Muscle layer of colon (tissue), 2 donors: ENCODE measurements at regions not wholly inside any gene's neighbourhood (a gene's known extent, or its start where the extent isn't known, plus 50 kb on each side); places are given as distances from the start of the nearest gene placed in this dataset.
"Not testable (repeated sequence)": the region's sequence is repeated elsewhere in the genome, so short reads cannot be mapped to it uniquely, and the experiment has no call there.

Experiments used
- H3K27ac ChIP-seq: one replicate; pipeline ENCODE4 v1.7.0; 2013; ENCODE audit warnings: low read depth, mild to moderate bottlenecking, low read length, moderate library complexity
- H3K27me3 ChIP-seq, 2 donors: one replicate each; pipeline ENCODE4 v1.7.0; 2013; ENCODE audit warnings: low read length in 2 of 2, mild to moderate bottlenecking in 2 of 2; ENCODE audit not compliant: insufficient read depth in 2 of 2, control insufficient read depth in 1 of 2
- H3K36me3 ChIP-seq: one replicate; pipeline ENCODE4 v1.7.0; 2013; ENCODE audit warnings: mild to moderate bottlenecking, low read length; ENCODE audit not compliant: insufficient read depth
- H3K4me1 ChIP-seq: one replicate; pipeline ENCODE4 v1.7.0; 2013; ENCODE audit warnings: mild to moderate bottlenecking, low read length; ENCODE audit not compliant: insufficient read depth
- H3K4me3 ChIP-seq, 2 donors: one replicate each; pipeline ENCODE4 v1.7.0; 2013; ENCODE audit warnings: low read length in 2 of 2, low read depth in 1 of 2, mild to moderate bottlenecking in 1 of 2, moderate library complexity in 1 of 2
- H3K9ac ChIP-seq: one replicate; pipeline ENCODE4 v1.7.0; 2013; ENCODE audit warnings: low read length
- H3K9me3 ChIP-seq: one replicate; pipeline ENCODE4 v1.7.0; 2013; ENCODE audit warnings: mild to moderate bottlenecking, low read length
- donor health status: abdominal sarcoma.
- donor health status: Adenocarcinoma of cecum.

DNA sequence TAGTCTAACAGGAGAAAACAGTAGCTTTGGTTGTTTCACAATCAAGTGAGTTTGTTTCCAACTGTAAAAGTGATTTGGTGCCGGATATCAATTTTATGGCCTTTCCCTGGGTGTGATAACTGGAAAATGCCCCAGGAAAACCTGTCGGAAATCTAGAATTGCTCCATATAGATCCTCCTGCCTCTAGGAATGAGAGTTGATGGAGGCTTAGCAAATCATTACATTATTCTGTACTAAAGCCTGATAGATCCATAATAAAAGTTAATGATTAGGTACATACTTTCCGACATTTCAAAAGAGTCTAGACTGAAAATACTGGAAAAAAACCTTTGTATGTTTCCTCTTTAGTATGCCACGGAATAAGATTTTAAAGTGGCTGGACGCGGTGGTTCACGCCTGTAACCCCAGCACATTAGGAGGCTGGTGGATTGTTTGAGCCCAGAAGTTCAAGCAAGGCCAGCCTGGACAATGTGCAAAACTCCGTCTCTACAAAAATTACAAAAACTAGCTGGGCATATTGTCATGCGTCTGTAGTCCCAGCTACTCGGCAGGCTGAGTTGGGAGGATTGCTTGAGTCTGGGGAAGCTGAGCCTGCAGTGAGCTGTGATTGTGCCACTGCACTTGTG, 70.0 kb upstream of the SLC45A1 start:
- no peak overlapping the region for H3K9ac ChIP-seq
- peaks cover 9% of the 10 kb centered on the region for H3K4me1 ChIP-seq
- H3K27ac ChIP-seq, result no peak overlapping the region
- H3K36me3 ChIP-seq, result no peaks in the 10 kb centered on the region
- no peak overlapping the region for H3K4me3 ChIP-seq
- H3K9me3 ChIP-seq, result no peaks in the 10 kb centered on the region
- no peaks in the 10 kb centered on the region for H3K27me3 ChIP-seq

DNA sequence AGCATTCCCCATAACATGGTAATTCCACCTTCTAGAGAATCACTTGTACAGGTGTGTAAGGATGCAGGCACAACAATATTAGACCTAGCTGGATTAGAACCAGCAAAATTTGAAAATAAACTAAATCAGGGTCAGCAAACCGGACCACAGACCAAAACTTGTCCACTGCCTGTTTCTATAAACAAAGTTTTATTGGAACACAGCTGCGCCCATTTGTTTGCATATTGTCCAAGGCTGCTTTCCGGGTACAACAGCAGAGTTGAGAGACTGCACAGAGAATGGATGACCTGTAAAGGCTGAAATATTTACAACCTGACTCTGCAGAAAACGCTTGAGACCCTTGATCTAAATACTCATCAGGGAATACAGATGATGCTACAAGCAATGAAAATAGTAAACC, 73.6 kb upstream of the SLC45A1 start:
- no peak overlapping the region for H3K9ac ChIP-seq
- no peak overlapping the region for H3K4me3 ChIP-seq
- no peak overlapping the region for H3K27ac ChIP-seq
- peaks cover 2% of the 10 kb centered on the region for H3K4me1 ChIP-seq
- H3K9me3 ChIP-seq, result no peaks in the 10 kb centered on the region
- no peaks in the 10 kb centered on the region for H3K27me3 ChIP-seq
- H3K36me3 ChIP-seq, result no peaks in the 10 kb centered on the region

DNA sequence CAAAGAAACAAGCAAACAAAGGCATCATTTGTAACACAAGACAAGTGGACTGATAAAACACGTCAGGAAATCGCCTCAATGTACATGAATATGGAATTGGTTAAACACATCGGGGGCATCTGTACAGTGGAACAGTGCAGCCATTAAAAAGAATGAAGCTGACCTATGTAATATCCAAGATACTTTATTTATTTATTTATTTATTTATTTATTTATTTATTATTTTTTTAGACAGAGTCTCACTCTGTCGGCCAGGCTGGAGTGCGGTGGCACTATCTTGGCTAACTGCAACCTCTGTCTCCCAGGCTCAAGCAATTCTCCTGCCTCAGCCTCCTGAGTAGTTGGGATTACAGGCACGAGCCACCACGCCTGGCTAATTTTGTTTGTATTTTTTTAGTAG, 75.4 kb upstream of the SLC45A1 start:
- no peak overlapping the region for H3K4me3 ChIP-seq
- H3K27ac ChIP-seq, result no peak overlapping the region
- H3K9me3 ChIP-seq, result no peaks in the 10 kb centered on the region
- H3K36me3 ChIP-seq, result no peaks in the 10 kb centered on the region
- H3K4me1 ChIP-seq, result peaks cover 13% of the 10 kb centered on the region
- no peaks in the 10 kb centered on the region for H3K27me3 ChIP-seq
- H3K9ac ChIP-seq, result no peak overlapping the region

DNA sequence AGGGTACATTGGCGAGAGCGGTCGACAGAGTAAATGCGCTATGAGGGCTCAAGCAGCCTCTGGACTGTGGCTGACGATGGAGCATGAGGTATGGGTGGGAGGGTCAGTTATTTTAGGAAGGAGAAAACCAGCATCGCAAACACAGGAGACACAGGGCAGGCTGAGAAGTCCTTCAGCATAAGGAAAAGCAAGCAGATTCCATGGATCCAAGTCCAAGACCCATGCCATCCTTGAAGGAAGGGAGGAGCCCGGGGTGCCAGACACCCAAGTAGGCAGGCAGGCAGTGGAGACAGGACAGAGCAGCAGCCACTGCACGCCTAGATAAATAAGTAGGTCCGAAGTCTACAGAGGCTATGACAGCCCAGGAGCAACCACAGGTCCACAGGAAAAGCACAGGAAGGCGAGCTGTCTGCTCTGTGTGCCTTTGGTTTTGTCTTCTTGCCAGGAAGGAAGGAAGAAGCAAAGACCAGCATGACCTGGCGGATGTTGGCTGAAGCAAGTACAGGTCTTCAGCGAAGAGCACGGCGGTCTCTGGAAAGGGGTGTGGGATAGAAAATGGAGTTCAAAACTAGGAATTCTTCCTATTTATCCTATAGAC, 76.4 kb upstream of the SLC45A1 start:
- no peak overlapping the region for H3K4me3 ChIP-seq
- H3K27ac ChIP-seq, result no peak overlapping the region
- no peak overlapping the region for H3K9ac ChIP-seq
- H3K36me3 ChIP-seq, result no peaks in the 10 kb centered on the region
- H3K9me3 ChIP-seq, result no peaks in the 10 kb centered on the region
- peaks cover 13% of the 10 kb centered on the region for H3K4me1 ChIP-seq
- H3K27me3 ChIP-seq, result no peaks in the 10 kb centered on the region

DNA sequence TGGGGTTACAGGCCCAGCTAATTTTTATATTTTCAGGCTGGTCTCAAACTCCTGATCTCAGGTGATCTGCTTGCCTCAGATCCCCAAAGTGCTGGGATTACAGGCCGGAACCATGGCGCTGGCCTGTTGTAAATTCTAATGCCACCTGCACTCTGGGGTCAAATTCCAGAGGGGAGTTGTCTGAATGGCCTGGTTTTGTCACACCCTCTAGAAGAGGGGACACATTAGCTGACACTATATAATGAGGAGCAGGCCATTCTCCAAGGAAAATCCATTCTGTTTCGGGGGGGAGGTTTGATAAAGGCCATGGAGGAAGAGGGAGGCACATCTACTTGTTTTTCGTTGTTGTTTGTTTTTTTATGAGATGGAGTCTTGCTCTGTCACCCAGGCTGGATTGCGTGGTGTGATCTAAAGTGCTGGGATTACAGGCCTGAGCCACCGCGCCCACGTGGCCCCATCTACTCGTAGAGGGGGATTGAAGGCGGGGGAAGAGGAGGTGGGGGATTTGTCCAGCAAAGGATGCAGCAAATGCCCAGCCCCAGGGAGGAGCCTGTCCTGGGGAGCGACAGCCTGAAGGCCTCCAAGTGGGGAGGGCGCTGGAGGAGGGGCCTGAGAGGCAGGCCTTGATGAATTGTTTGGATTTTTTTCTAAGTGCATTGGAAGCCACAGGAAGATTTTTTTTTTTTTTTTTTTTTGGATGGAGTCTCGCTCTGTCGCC, 78.4 kb upstream of the SLC45A1 start:
- no peak overlapping the region for H3K27ac ChIP-seq
- no peak overlapping the region for H3K9ac ChIP-seq
- no peaks in the 10 kb centered on the region for H3K27me3 ChIP-seq
- H3K36me3 ChIP-seq, result no peaks in the 10 kb centered on the region
- peaks cover 13% of the 10 kb centered on the region for H3K4me1 ChIP-seq
- no peaks in the 10 kb centered on the region for H3K9me3 ChIP-seq
- H3K4me3 ChIP-seq, result no peak overlapping the region

DNA sequence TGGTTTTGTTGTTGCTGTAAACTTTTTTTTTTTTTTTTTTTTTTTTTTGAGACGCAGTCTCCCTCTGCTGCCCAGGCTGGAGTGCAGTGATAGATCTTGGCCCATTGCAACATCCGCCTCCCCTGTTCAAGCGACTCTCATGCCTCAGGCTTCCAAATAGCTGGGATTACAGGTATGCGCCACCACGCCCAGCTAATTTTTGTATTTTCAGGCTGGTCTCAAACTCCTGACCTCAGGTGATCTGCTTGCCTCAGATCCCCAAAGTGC, 78.9 kb upstream of the SLC45A1 start:
- no peaks in the 10 kb centered on the region for H3K27me3 ChIP-seq
- no peak overlapping the region for H3K4me3 ChIP-seq
- H3K4me1 ChIP-seq, result peaks cover 13% of the 10 kb centered on the region
- H3K27ac ChIP-seq, result no peak overlapping the region
- H3K9me3 ChIP-seq, result no peaks in the 10 kb centered on the region
- H3K9ac ChIP-seq, result no peak overlapping the region
- H3K36me3 ChIP-seq, result no peaks in the 10 kb centered on the region

DNA sequence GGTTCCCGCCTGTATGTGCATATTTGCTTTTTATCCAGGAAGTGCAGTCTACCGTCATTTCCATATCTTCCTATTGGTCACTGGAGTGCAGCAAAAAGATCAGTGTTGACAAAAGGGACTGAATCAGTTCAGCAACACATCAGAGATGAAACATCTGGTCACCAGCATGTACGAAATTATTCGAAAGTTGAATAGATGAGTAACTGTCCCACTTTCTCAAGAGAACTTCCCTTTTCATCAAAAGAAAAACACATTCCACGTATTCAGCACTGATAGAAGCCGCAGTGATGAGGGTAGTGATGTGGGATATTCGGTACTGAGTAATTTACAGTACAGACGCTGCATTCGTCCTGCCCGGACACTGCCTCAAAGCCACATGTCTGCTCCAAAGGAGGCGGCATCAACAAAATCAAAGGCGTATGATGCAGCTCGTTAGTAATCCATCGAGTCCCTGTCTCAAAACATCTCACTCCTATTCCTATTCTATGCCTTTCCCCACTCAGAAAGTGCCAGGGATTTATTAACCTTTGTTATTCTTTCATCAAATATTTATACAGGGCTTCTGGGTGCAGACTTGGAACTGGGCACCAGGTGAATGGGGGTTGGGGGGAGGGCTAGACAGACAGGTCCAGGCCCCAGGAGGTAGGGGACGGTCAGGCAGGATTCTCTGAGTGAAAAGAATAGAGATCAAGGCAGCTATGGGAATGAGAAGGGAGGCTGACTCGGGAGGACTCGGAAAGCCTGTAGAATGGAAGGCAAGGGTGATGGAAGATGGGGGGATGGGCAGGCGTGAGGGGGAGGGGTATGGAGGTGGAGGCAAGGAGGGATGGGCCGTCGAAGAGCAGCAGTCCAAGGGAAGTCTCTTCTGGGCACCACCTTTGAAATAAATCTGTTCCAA, 79.5 kb upstream of the SLC45A1 start:
- no peaks in the 10 kb centered on the region for H3K27me3 ChIP-seq
- no peaks in the 10 kb centered on the region for H3K9me3 ChIP-seq
- no peak overlapping the region for H3K9ac ChIP-seq
- H3K27ac ChIP-seq, result peak overlapping the region; percentile 41
- H3K4me3 ChIP-seq, result no peak overlapping the region
- no peaks in the 10 kb centered on the region for H3K36me3 ChIP-seq
- H3K4me1 ChIP-seq, result peaks cover 13% of the 10 kb centered on the region

DNA sequence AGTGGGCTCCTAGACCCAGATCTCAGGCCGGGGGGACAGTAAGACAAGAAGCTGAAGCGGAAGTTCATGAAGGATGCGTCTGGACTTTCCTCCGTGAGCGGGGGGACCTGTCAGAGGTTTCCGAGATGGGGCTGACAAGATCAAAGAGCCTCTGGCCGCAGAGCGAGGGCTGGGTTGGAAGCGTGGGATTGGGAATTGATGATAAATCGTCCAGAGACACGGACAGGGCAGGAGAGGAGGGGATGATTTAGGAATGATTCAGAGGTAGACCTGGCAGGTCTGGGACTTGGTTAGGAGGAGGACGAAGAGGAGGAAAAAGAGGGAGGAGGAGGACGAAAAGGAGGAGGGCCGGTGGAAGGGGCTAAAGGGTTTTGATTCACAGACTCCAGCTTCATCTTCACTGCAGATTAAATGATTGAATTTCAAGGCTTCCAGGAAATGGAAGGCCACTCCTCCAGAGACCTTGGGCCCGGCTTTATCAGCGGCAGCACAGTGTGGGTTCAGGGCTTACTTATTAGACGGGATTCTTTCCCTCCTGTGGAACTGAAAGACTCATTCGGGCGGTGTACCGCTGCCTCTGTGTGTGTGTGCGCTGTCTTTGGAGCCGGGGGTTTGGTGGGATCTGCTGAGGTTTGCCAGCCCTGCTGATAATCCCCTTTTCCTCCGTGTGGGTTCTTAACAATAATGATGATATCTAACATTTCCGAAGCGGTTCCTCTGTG, 85.7 kb upstream of the SLC45A1 start:
- no peaks in the 10 kb centered on the region for H3K4me1 ChIP-seq
- no peak overlapping the region for H3K9ac ChIP-seq
- no peaks in the 10 kb centered on the region for H3K36me3 ChIP-seq
- no peaks in the 10 kb centered on the region for H3K9me3 ChIP-seq
- H3K4me3 ChIP-seq, result no peak overlapping the region
- no peaks in the 10 kb centered on the region for H3K27me3 ChIP-seq
- no peak overlapping the region for H3K27ac ChIP-seq

DNA sequence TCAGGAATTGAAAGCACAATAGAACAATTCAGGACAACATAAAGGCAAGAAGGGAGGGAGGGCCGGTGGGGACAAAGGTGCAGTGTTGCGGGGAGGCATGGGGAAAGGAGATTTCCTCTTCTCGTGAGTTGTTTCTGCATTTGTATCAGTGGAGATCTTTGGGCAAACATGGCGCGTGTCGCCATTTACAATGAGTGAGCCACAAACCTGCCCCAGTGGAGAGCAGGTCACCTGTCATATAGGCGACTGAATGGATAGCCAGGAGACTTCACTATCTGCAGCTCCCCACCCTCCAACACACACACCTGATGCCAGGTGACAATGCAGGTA, 87.7 kb upstream of the SLC45A1 start:
- no peak overlapping the region for H3K27ac ChIP-seq
- H3K9ac ChIP-seq, result no peak overlapping the region
- no peaks in the 10 kb centered on the region for H3K36me3 ChIP-seq
- no peak overlapping the region for H3K4me3 ChIP-seq
- H3K9me3 ChIP-seq, result no peaks in the 10 kb centered on the region
- H3K27me3 ChIP-seq, result no peaks in the 10 kb centered on the region
- H3K4me1 ChIP-seq, result no peaks in the 10 kb centered on the region

DNA sequence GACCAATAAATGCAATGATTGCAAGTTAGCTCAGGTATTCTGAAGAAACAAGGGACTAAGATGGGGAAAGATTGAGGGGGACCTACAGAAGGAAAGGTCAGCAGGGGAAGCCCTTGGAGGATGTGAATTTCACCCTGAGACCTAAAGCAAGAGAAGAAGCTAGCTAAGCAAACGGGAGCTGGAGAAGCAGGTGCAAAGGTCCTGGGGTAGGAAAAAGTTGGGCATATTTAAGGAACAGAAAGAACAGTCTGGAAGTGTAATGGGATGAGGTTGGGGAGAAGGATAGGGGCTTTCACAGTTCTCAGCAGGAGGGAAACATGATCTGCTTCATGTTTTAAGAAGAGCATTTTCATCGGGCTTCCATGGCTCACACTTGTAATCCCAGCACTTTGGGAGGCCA, 89.7 kb upstream of the SLC45A1 start:
- H3K4me1 ChIP-seq, result no peaks in the 10 kb centered on the region
- no peak overlapping the region for H3K27ac ChIP-seq
- H3K36me3 ChIP-seq, result no peaks in the 10 kb centered on the region
- no peaks in the 10 kb centered on the region for H3K9me3 ChIP-seq
- no peak overlapping the region for H3K9ac ChIP-seq
- H3K27me3 ChIP-seq, result no peaks in the 10 kb centered on the region
- H3K4me3 ChIP-seq, result no peak overlapping the region

DNA sequence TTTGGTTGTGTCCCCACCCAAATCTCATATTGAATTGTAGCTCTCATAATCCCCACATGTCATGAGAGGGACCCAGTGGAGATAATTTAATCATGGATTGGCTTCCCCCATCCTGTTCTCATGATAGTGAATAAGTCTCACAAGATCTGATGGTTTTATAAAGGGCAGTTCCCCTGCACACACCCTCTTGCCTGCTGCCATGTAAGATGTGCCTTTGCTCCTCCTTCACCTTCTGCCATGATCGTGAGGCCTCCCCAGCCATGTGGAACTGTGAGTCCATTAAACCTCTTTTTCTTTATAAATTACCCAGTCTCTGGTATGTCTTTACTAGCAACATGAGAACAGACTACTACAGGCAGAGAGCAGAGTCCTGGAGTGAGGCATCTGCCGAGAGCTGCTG, 90.2 kb upstream of the SLC45A1 start:
- H3K4me3 ChIP-seq, result not testable (repeated sequence)

More for the DNA sequence above, 90.2 kb upstream of the SLC45A1 start:
- H3K9me3 ChIP-seq, H3K27me3 ChIP-seq, H3K9ac ChIP-seq, H3K27ac ChIP-seq, H3K36me3 ChIP-seq, H3K4me1 ChIP-seq: not testable (repeated sequence)
